HG03196 (cell line): ENCODE measurements at regions not wholly inside any gene's neighbourhood (a gene's known extent, or its start where the extent isn't known, plus 50 kb on each side); places are given as distances from the start of the nearest gene placed in this dataset.
"Not testable (repeated sequence)": the region's sequence is repeated elsewhere in the genome, so short reads cannot be mapped to it uniquely, and the experiment has no call there.

Source experiments
- ATAC-seq: cut with Tn5 transposase; IDR thresholded peaks from one replicate; pipeline ENCODE4 v1.9.1; 2021; ENCODE audit not compliant: unreplicated experiment

DNA sequence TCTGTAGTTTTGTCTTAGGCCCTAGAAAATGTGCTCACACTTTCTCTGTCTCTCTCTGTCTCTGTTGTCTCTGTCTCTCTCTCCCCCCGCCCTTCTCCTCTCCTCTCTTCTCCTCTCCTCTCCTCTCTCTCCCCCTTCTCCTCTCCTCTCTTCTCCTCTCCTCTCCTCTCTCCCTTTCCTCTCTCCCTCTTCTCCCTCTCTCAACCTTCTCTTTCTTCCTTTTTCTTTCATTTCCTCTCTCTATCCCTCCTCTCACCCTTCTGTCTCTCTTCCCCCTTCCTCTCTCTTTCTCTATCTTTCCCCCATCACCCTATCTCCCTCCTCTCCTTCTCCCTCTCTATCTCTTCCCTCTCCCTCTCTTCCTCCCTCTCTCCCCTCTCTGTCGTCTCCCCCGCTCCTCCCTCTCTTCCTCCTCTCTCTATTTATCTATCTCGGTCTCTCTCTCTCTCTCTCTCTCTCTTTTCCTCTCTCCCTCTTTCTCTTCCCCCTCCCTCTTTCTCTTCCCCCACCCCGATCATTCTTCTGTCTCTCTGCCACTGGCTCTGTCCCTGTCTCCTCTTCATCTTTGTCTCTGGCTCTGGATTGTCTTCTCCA, 107.2 kb upstream of the C16orf82 start:
- no peak for ATAC-seq

DNA sequence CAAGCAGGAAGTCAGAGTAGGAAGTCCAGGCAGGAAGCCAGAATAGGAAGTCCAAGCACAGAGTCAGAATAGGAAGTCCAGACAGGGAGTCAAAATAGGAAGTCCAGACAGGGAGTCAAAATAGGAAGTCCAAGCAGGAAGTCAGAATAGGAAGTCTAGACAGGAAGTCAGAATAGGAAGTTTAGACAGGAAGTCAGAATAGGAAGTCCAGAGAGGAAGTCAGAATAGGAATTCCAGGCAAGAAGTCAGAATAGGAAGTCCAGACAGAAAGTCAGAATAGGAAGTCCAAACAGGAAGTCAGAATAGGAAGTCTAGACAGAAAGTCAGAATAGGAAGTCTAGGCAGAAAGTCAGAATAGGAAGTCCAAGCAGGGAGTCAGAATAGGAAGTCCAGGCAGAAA, 105.3 kb upstream of the C16orf82 start:
- no peak for ATAC-seq

DNA sequence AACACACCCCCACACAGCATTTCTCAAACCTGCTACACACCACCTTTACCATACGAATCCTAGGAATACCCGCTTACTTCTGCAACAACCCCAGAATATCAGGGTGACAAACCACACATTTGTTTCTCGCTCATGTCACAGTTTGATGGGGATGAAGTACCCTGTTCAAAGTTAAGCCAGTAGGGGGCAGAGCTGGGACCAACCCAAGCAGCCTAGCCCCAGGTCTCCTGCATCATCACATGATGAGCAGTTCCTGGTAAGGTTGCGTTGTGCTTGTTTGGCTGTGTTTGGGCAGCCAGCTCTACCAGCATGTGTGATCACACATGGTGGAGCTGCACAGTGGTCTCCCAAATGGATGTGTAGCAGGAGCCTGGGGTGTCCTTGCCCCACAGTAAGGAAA, 103.6 kb upstream of the C16orf82 start:
- no peak for ATAC-seq

GRCh38 chr16:26969589-26970231, 97.0 kb upstream of the C16orf82 start:
- ATAC-seq = no peak

DNA sequence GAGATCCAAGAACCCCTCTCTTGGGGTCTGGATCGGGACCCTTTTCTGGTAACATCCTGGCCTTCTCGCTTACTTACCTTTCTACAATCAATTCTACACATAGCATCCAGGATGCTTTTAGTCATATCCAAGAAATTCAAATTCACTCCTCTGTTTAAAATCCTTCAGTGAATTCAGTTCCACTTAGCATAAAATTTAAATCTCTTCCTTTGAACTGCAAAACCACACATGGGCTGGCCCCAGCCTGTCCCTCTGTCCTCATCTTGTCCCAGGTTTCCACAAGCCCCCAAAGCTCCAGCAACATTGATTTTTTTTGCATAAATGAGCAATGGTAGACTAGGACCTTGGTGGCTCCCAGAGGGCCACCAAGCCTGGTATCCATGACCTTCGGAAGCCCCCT, 96.4 kb upstream of the C16orf82 start:
- no peak for ATAC-seq

DNA sequence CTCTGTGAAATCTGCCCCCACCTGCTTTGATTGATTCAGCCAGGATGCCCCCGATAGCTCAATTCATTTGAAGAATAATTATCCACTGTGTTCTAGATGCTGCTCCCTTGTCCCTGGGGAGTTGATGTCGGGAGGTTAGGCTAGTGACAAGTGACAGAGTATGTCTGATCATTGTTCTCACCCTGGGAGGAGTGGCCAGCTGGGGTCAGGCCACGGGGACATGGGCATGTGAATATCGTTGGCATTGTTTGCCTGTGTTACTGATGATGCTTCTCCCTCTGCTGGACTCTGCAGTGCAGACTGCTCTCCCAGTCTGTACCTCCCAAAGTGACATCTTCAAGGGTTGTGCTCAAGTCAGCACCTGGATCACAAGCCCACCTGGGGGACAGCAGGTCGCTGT, 89.9 kb upstream of the C16orf82 start:
- ATAC-seq = no peak

DNA sequence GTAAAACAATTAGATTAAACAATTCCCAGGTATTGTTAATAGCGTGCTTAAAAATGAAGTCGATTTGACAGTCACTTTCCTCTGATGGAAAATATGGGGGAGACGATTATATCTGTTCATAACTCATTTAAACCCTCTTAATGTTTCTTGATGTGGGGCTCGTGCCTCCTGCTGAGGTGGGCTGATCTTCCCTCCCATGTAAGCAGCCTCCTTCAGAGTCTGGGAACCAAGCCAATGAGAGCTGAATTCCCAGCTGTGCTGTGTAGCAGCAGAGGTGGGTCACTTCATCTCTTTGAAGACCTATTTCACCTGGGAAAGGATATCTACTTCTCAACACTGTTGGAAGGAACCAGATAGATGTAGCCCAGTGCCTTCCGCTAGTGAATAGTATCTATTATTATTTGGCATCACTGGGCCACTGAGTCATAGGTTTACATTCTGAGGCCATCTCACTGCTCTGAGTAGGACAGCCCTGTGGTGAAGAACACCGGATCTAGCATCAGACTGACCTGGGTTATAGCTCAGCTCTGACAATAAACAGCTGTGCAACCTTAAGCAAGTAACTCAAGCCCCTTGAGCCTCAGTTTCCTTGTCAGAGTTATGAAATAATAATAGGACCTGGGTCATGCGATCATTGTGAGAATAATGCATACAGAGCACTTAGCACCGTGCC, 85.3 kb upstream of the C16orf82 start:
- no peak for ATAC-seq

DNA sequence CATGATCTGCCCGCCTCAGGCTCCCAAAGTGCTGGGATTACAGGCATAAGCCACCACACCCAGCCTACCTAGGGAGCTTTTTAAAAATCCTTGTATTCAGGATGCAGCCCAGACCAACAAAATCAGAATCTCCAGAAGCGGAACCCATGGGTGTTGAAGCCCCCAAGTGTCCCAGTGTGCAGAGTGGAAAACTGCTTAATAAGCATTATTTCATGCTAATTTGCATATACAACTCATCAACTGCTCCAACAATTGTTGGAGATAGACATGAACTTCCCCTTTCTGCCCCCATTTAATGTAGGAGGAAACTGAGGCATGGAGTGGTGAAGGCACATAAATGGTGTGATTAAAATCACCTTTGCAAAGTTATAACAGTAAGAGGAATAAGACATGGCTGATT, 84.3 kb upstream of the C16orf82 start:
- no peak for ATAC-seq

GRCh38 chr16:26983426-26983825, 83.3 kb upstream of the C16orf82 start:
- ATAC-seq = no peak

DNA sequence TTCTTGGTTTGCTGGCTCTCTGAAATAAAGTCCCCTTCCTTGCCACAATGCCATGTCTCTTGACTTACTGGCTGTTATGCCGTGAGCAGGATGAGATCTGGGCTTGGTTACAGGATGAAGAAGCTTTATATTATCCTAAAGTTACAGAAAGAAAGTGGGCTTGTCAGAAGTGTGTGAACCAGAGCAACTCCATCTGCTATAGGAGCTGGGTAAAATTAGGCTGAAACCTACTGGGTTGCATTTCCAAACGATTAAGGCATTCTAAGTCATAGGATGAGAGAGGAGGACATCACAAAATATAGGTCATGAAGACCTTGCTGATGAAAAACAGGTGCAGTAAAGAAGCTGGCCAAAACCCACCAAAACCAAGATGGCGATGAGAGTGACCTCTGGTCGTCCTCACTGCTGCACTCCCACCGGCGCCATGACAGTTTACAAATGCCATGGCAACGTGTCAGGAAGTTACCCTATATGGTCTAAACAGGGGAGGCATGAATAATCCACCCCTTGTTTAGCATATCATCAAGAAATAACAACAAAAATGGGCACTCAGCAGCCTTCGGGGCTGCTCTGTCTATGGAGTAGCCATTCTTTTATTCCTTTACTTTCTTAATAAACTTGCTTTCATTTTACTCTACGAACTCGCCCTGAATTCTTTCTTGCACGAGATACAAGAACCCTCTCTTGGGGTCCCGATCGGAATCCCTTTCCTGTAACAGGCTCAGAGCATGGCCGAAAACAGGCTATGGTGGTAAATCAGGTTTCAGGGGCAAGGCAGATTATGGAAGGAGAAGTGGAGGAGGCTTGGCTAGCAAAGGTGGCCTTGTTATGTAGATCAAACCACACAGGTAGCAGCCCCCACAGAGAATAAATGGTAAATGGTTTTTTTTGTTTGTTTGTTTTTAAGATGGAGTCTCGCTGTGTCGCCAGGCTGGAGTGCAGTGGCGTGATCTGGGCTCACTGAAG, 81.3 kb upstream of the C16orf82 start:
- no peak for ATAC-seq

- ATAC-seq = no peak
These were observed 79.1 kb upstream of the C16orf82 start for GRCh38 chr16:26987597-26988010.

- no peak for ATAC-seq
These were observed 78.5 kb upstream of the C16orf82 start for GRCh38 chr16:26988186-26988585.

- not testable (repeated sequence) for ATAC-seq
These were observed 76.2 kb upstream of the C16orf82 start for GRCh38 chr16:26990384-26991120.

DNA sequence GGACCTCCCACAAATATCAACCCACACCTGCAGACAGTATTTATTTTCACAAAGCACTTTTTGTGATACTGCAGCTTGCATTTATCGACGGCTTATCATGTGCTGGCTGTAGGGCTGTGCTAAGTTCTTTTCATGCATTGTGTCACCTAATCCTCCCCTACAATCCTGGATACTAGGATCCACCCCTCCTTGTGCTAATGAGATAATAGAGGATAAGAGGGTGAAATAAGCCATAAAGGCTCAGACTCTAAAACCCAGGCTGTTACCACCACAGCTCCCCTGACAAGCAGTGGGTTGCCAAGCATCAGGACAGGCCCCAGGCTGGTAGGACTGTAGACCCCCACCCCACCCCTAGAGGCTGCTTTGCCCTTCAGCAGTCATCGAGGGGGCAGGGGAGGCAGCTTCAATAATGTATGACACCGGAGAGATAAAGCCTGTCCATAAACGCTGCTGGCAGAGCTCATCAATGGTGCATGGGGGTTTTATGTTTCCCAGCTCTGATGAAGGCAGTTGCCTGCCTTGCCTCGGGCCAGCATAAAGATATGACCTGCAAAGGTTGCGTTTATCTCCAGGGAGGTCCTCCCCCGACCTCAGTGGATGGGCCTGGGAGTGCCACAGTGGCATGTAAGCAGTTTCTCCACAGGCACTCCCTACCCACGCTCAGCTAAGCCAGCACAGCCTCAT, 73.9 kb upstream of the C16orf82 start:
- ATAC-seq = no peak

GRCh38 chr16:26993511-26993910, 73.2 kb upstream of the C16orf82 start:
- ATAC-seq = no peak

DNA sequence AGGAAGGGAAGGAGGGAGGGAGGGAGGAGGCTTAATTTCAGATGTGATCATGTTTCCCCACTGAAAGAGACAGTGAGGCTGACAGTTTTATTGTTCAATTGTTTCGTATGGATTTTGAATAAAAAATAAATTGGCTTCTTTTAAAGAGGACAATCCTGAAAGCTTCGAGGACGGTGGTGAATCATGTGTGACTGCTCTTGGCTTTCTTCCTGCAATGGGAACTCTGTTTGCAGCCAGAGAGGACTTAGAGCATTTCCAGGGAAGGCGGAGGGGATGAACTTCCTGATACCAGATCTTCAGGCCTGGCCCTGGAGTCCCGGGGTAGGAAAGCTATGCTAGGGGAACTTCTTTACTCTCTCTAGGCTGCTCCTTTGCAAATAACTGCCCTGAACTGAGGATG, 72.8 kb upstream of the C16orf82 start:
- no peak for ATAC-seq

- no peak for ATAC-seq
These were observed 71.2 kb upstream of the C16orf82 start for GRCh38 chr16:26995522-26995921.

DNA sequence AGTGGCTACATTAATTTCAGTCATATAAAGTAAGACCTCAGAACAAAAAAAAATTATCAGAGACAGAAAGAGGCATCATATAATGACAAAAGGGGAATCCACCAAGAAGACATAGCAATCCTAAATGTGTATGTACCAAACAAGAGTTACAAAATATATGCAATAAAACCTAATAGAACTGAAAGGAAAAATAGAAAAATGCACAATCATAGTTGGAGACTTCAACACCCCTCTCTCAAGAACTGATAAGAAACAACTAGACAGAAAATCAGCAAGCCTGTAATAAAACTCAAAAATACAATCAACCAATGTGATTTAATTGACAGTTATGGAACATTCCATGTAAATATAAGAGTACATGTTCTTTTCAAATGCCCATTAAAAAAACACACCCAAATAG, 61.3 kb upstream of the C16orf82 start:
- ATAC-seq = no peak
